HepG2 (cell line): ENCODE measurements at regions not wholly inside any gene's neighbourhood (a gene's known extent, or its start where the extent isn't known, plus 50 kb on each side); places are given as distances from the start of the nearest gene placed in this dataset.

Source experiments
- ARID5B ChIP-seq: IDR thresholded peaks from 2 replicates; pipeline ENCODE4 v1.4.0; 2020; ENCODE audit warnings: mild to moderate bottlenecking, missing genetic modification reagents
- ATF1 ChIP-seq: IDR thresholded peaks from 2 replicates; pipeline ENCODE4 v1.6.1; 2016; ENCODE audit warnings: mild to moderate bottlenecking, control low read depth
- ATF7-NPFF ChIP-seq: sonication (generic); formaldehyde crosslinking; IDR thresholded peaks from 2 replicates; pipeline ENCODE4 v1.8.1; 2023; ENCODE audit warnings: mild to moderate bottlenecking, low read depth, missing genetic modification reagents, moderate library complexity
- BATF2 ChIP-seq: sonication (generic); formaldehyde crosslinking; IDR thresholded peaks from 2 replicates; pipeline ENCODE4 v1.8.0; 2022; ENCODE audit warnings: mild to moderate bottlenecking, missing genetic modification reagents, moderate library complexity
- CREB3 ChIP-seq: sonication (generic); formaldehyde crosslinking; IDR thresholded peaks from 2 replicates; pipeline ENCODE4 v1.5.0; 2020; ENCODE audit warnings: missing genetic modification reagents
- DRAP1 ChIP-seq: IDR thresholded peaks from 2 replicates; pipeline ENCODE4 v1.6.1; 2016; ENCODE audit warnings: missing genetic modification reagents, missing compliant biosample characterization
- FOXA1 ChIP-seq, 2 experiments: fragments of 450-650 bp in 1 of 2; sonication (generic) in 1 of 2; formaldehyde crosslinking in 1 of 2; IDR thresholded peaks; 2 replicates each; pipeline versions ENCODE4 v1.4.0 to v1.6.1; 2016 to 2020; ENCODE audit warnings: missing genetic modification reagents in 1 of 2
- FOXJ3 ChIP-seq: sonication (generic); formaldehyde crosslinking; IDR thresholded peaks from 2 replicates; pipeline ENCODE4 v1.4.0; 2020; ENCODE audit warnings: missing genetic modification reagents, mild to moderate bottlenecking, borderline replicate concordance
- MXD1 ChIP-seq: sonication (generic); formaldehyde crosslinking; IDR thresholded peaks from 2 replicates; pipeline ENCODE4 v1.4.0; 2020; ENCODE audit warnings: mild to moderate bottlenecking, missing genetic modification reagents
- NFIC ChIP-seq: IDR thresholded peaks from 2 replicates; pipeline ENCODE4 v1.6.1; 2012; ENCODE audit warnings: mild to moderate bottlenecking, low read length, inconsistent platforms
- RAD21 ChIP-seq: fragments of 450-650 bp; formaldehyde crosslinking; IDR thresholded peaks from 2 replicates; pipeline ENCODE4 v1.5.0; 2020; ENCODE audit warnings: mild to moderate bottlenecking
- SRSF9 ChIP-seq: fragments of 200-400 bp; formaldehyde crosslinking; IDR thresholded peaks from 2 replicates; pipeline ENCODE4 v1.6.1; 2018; ENCODE audit warnings: borderline replicate concordance, mild to moderate bottlenecking, low read depth, low read length; ENCODE audit not compliant: insufficient read depth, poor library complexity, severe bottlenecking
- TFE3 ChIP-seq: IDR thresholded peaks from 2 replicates; pipeline ENCODE4 v1.6.1; 2016
- ZFP82 ChIP-seq: sonication (generic); formaldehyde crosslinking; IDR thresholded peaks from 2 replicates; pipeline ENCODE4 v1.5.1; 2020; ENCODE audit warnings: mild to moderate bottlenecking, missing genetic modification reagents, borderline replicate concordance
- ZGPAT ChIP-seq: IDR thresholded peaks from 2 replicates; pipeline ENCODE4 v1.6.1; 2016; ENCODE audit warnings: mild to moderate bottlenecking
- ZNF251 ChIP-seq: sonication (generic); formaldehyde crosslinking; IDR thresholded peaks from 2 replicates; pipeline ENCODE4 v1.9.0; 2021; ENCODE audit warnings: mild to moderate bottlenecking, missing genetic modification reagents
- ZSCAN29 ChIP-seq: sonication (generic); formaldehyde crosslinking; conservative IDR thresholded peaks from 2 replicates; pipeline ENCODE4 v1.4.0; 2020; ENCODE audit warnings: mild to moderate bottlenecking, missing genetic modification reagents

- TF ChIP-seq CREB3 (CRISPR knock-in tag) = no peak
- no peak for TF ChIP-seq RAD21 (CRISPR knock-in tag)
- no peak for TF ChIP-seq SRSF9
- TF ChIP-seq FOXA1 (IDR thresholded peaks at IDR 0.05) = no peak
- TF ChIP-seq FOXA1 (CRISPR knock-in tag; IDR thresholded peaks at IDR 0.05) = 0 out of 2 replicates have a peak, but pooled peaks have one; percentile 35
- TF ChIP-seq MXD1 (CRISPR knock-in tag) = no peak
- TF ChIP-seq NFIC = peak; percentile 96
- TF ChIP-seq BATF2 = no peak
- TF ChIP-seq ZGPAT (CRISPR knock-in tag) = peak; percentile 85
- no peak for TF ChIP-seq ZFP82
- no peak for TF ChIP-seq ZNF251 (CRISPR knock-in tag)
- no peak for TF ChIP-seq ATF7-NPFF (CRISPR knock-in tag)
- peak; percentile 89; the same call in 1 of the 2 replicates for TF ChIP-seq FOXJ3 (CRISPR knock-in tag)
- TF ChIP-seq DRAP1 = no peak; the same call in 1 of the 2 replicates
- TF ChIP-seq ATF1 (CRISPR knock-in tag) = peak; percentile 40; the same call in 1 of the 2 replicates
- peak; percentile 93 for TF ChIP-seq ARID5B
- 0 out of 2 replicates have a peak, but pooled peaks have one; percentile 41 for TF ChIP-seq ZSCAN29 (CRISPR knock-in tag)
- peak; percentile 56; the same call in 1 of the 2 replicates for TF ChIP-seq TFE3
Measured at GRCh38 chr3:146655333-146655996, 50.3 kb upstream of the PLSCR5 start (continued).
